ENCODE measurements at regions not wholly inside any gene's neighbourhood (a gene's known extent, or its start where the extent isn't known, plus 50 kb on each side); places are given as distances from the start of the nearest gene placed in this dataset.
"Not testable (repeated sequence)": the region's sequence is repeated elsewhere in the genome, so short reads cannot be mapped to it uniquely, and the experiment has no call there.

- Histone ChIP-seq H3K27ac (no peak overlapping the region), H3K4me1 (no peaks in the 10 kb centered on the region), H3K9me3 (no peaks in the 10 kb centered on the region), H3K36me3 (no peaks in the 10 kb centered on the region), H3K27me3 (no peaks in the 10 kb centered on the region), H3K4me3 (no peak overlapping the region)
- no peak for DNase-seq (ENCODE audit: low spot score in 2 of 2)
- intact Hi-C loops (cut with DNase I): no loop called here
- TF ChIP-seq CTCF (IDR thresholded peaks at IDR 0.05): no peak
Observed at GRCh38 chr4:23097251-23097650, 404.5 kb downstream of the GBA3 start.

- intact Hi-C loops (cut with DNase I): no loop called here
- Histone ChIP-seq H3K27me3 (no peaks in the 10 kb centered on the region), H3K27ac (no peak overlapping the region), H3K4me1 (no peaks in the 10 kb centered on the region), H3K9me3 (no peaks in the 10 kb centered on the region), H3K4me3 (no peak overlapping the region), H3K36me3 (no peaks in the 10 kb centered on the region)
- no peak for TF ChIP-seq CTCF (IDR thresholded peaks at IDR 0.05)
- no peak for DNase-seq (ENCODE audit: low spot score in 2 of 2)
Observed at GRCh38 chr4:23091711-23092110, 399.0 kb downstream of the GBA3 start.

DNA sequence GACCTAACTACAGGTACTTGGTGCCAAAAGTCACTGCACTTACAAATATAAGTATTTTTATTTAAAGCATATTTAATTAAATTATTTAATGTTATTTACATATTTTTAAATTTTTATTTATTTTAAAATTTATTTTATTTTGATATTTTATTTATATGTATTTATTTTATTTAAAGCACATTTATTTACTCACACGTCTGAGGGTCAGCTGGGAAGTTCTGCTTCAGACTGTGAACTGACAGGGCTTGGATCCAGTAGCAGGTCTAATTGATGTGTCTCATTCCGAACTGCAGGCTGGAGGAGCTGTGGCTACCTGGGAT, 392.5 kb downstream of the GBA3 start:
- no peak for DNase-seq (ENCODE audit: low spot score in 2 of 2)
- H3K9me3 ChIP-seq: no peaks in the 10 kb centered on the region
- no peak for TF ChIP-seq CTCF (IDR thresholded peaks at IDR 0.05)
- no peak overlapping the region for H3K27ac ChIP-seq
- intact Hi-C loops (cut with DNase I): no loop called here
- no peaks in the 10 kb centered on the region for H3K4me1 ChIP-seq
- H3K4me3 ChIP-seq: no peak overlapping the region
- no peaks in the 10 kb centered on the region for H3K27me3 ChIP-seq
- no peaks in the 10 kb centered on the region for H3K36me3 ChIP-seq

DNA sequence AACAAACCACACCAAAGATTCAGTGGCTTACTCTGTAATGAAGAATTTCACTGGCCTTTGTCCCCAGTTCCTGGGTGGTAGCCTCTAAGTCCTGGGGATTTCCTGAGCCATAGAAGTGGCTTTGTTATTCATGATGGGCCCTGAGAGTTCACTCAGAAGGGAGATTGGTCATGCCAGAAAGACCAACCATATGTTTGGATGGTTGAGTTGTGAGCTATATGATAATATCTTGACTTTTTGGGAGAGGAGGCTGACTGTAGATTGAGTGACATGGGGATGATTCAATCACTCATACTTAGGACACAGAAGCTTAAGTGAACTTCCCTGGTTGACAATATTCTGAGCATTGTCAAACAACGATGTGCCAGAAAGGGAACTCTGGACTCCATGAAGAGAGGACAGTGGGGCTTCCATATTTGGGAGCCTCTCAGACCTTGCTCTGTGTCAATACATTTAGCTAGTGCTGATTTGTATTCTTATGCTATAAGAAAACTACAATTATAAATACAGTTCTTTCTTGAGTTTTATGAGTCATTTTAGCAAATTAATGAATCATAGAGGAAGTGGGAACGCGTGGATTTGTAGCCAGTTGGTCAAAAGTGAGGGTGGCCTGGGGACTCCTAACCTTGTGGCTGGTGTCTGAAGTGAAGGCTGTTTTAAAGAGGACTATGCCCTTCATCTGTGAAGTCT, 392.0 kb downstream of the GBA3 start:
- intact Hi-C loops (cut with DNase I): no loop called here
- H3K4me3 ChIP-seq: no peak overlapping the region
- H3K27ac ChIP-seq: no peak overlapping the region
- no peaks in the 10 kb centered on the region for H3K9me3 ChIP-seq
- no peaks in the 10 kb centered on the region for H3K27me3 ChIP-seq
- no peaks in the 10 kb centered on the region for H3K4me1 ChIP-seq
- H3K36me3 ChIP-seq: no peaks in the 10 kb centered on the region
- TF ChIP-seq CTCF (IDR thresholded peaks at IDR 0.05): no peak
- DNase-seq (ENCODE audit: low spot score in 2 of 2): no peak

- Histone ChIP-seq H3K4me1 (no peaks in the 10 kb centered on the region), H3K4me3 (no peak overlapping the region), H3K27ac (no peak overlapping the region), H3K36me3 (no peaks in the 10 kb centered on the region), H3K27me3 (no peaks in the 10 kb centered on the region), H3K9me3 (no peaks in the 10 kb centered on the region)
- DNase-seq (ENCODE audit: low spot score in 2 of 2): no peak
- no peak for TF ChIP-seq CTCF (IDR thresholded peaks at IDR 0.05)
- intact Hi-C loops (cut with DNase I): no loop called here
Observed at GRCh38 chr4:23083391-23083790, 390.7 kb downstream of the GBA3 start.

DNA sequence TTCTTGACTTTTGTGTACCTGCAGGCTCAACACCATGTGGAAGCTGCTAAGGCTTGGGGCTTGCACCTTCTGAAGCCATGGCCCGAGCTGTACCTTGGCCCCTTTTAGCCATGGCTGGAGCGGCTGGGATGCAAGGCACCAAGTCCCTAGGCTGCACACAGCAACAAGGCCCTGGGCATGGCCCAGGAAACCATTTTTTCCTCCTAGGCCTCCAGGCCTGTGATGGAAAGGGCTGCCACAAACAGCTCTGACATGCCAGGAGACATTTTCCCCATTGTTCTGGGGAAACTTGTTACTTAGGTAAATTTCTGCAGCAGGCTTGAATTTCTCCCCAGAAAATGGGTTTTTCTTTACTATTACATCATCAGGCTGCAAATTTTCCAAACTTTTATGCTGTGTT, 387.4 kb downstream of the GBA3 start:
- intact Hi-C loops (cut with DNase I); H3K36me3 ChIP-seq; H3K27ac ChIP-seq; H3K4me3 ChIP-seq; H3K9me3 ChIP-seq; H3K27me3 ChIP-seq; DNase-seq (ENCODE audit: low spot score in 2 of 2); H3K4me1 ChIP-seq: not testable (repeated sequence)
